CD4-positive, alpha-beta T cell (primary cell): ENCODE measurements at regions not wholly inside any gene's neighbourhood (a gene's known extent, or its start where the extent isn't known, plus 50 kb on each side); places are given as distances from the start of the nearest gene placed in this dataset.

Experiments
- ATAC-seq: fragments of 200-7000 bp; cut with Tn5 transposase; one replicate; pipeline ENCODE4 v1.10.0; 2022; ENCODE audit warnings: mild to moderate bottlenecking; ENCODE audit not compliant: poor library complexity
- CTCF ChIA-PET: fragments of 350-600 bp; sonication (Branson Sonifier 250); formaldehyde crosslinking; loops from one replicate; lab custom pipeline; 2021; ENCODE audit warnings: antibody characterized with exemption, inconsistent platforms; lab: Charles Lee
- POLR2A ChIA-PET: fragments of 350-600 bp; sonication (Branson Sonifier 250); formaldehyde crosslinking; loops from one replicate; lab custom pipeline; 2021; ENCODE audit warnings: antibody characterized with exemption, inconsistent platforms; lab: Charles Lee
- DNase-seq, 14 experiments: peaks; one replicate each; pipeline ENCODE4 v3.0.0-alpha.2; 2013 to 2020; ENCODE audit warnings: mixed read lengths in 2 of 14
- H3K27ac ChIP-seq, 2 donors: one replicate each; pipeline versions ENCODE4 v1.5.1 to v1.7.0; 2013; ENCODE audit warnings: low read length in 2 of 2, low read depth in 1 of 2, mild to moderate bottlenecking in 1 of 2
- H3K27me3 ChIP-seq, 2 experiments: 1 replicate in 1 of 2; 2 replicates in 1 of 2; pipeline versions ENCODE4 v1.6.1 to v1.7.0; 2013; ENCODE audit warnings: low read length in 2 of 2, control low read depth in 1 of 2, mild to moderate bottlenecking in 1 of 2, moderate library complexity in 1 of 2; ENCODE audit not compliant: insufficient read depth in 2 of 2, control insufficient read depth in 1 of 2
- H3K36me3 ChIP-seq: one replicate; pipeline ENCODE4 v1.6.1; 2013; ENCODE audit warnings: low read length, control low read depth; ENCODE audit not compliant: insufficient read depth
- H3K4me1 ChIP-seq: one replicate; pipeline ENCODE4 v1.6.1; 2013; ENCODE audit warnings: low read length, control low read depth; ENCODE audit not compliant: insufficient read depth
- H3K4me3 ChIP-seq: one replicate; pipeline ENCODE4 v1.5.1; 2013; ENCODE audit warnings: mild to moderate bottlenecking, low read length, moderate library complexity
- H3K9me3 ChIP-seq, 2 experiments: 1 replicate in 1 of 2; 2 replicates in 1 of 2; pipeline versions ENCODE4 v1.6.1 to v1.7.0; 2013; ENCODE audit warnings: low read length in 2 of 2, mild to moderate bottlenecking in 2 of 2, control low read depth in 1 of 2, moderate library complexity in 1 of 2; ENCODE audit not compliant: control insufficient read depth in 1 of 2, insufficient read depth in 1 of 2
- H3K27ac Mint-ChIP-seq: one replicate; pipeline ENCODE4 v1.8.0; 2020; ENCODE audit warnings: mixed read lengths
- H3K27me3 Mint-ChIP-seq: one replicate; pipeline ENCODE4 v1.8.0; 2021; ENCODE audit warnings: mixed read lengths
- H3K36me3 Mint-ChIP-seq: one replicate; pipeline ENCODE4 v1.8.0; 2021; ENCODE audit warnings: low read depth, mixed read lengths
- H3K4me1 Mint-ChIP-seq: one replicate; pipeline ENCODE4 v1.8.0; 2021; ENCODE audit warnings: low read depth, mixed read lengths
- H3K4me3 Mint-ChIP-seq: one replicate; pipeline ENCODE4 v1.8.0; 2020; ENCODE audit warnings: mild to moderate bottlenecking, mixed read lengths
- H3K9me3 Mint-ChIP-seq: one replicate; pipeline ENCODE4 v1.8.0; 2020; ENCODE audit warnings: mixed read lengths
- intact Hi-C, 2 experiments: fragments of 100-400 bp; cut with DNase I in 1 of 2; cut with micrococcal nuclease in 1 of 2; formaldehyde crosslinking; loops; one replicate each; pipeline versions ENCODE4 v1.15.1 to v1.9.0; 2023 to 2025; cut with DNase I, micrococcal nuclease
- TF ChIP-seq, protein P1 (sequence below): fragments of 200-600 bp; IDR thresholded peaks from one replicate; pipeline ENCODE4 v1.8.0; 2022; ENCODE audit warnings: antibody characterized with exemption, mild to moderate bottlenecking

GRCh38 chr14:100435459-100435858, 112.3 kb downstream of the SLC25A47 start:
- Mint-ChIP-seq H3K27ac (no peak overlapping the region), H3K36me3 (no peaks in the 10 kb centered on the region)

GRCh38 chr14:100436745-100437406, 113.7 kb downstream of the SLC25A47 start:
- TF ChIP-seq, protein P1, sequence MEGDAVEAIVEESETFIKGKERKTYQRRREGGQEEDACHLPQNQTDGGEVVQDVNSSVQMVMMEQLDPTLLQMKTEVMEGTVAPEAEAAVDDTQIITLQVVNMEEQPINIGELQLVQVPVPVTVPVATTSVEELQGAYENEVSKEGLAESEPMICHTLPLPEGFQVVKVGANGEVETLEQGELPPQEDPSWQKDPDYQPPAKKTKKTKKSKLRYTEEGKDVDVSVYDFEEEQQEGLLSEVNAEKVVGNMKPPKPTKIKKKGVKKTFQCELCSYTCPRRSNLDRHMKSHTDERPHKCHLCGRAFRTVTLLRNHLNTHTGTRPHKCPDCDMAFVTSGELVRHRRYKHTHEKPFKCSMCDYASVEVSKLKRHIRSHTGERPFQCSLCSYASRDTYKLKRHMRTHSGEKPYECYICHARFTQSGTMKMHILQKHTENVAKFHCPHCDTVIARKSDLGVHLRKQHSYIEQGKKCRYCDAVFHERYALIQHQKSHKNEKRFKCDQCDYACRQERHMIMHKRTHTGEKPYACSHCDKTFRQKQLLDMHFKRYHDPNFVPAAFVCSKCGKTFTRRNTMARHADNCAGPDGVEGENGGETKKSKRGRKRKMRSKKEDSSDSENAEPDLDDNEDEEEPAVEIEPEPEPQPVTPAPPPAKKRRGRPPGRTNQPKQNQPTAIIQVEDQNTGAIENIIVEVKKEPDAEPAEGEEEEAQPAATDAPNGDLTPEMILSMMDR, result no peak
- Histone ChIP-seq H3K36me3 (no peaks in the 10 kb centered on the region), H3K27me3 (no peaks in the 10 kb centered on the region), H3K9me3 (no peaks in the 10 kb centered on the region), H3K27ac (no peak overlapping the region), H3K4me1 (peaks cover 3% of the 10 kb centered on the region), H3K4me3 (no peak overlapping the region)
- Mint-ChIP-seq H3K4me1 (peaks cover 17% of the 10 kb centered on the region), H3K36me3 (no peaks in the 10 kb centered on the region), H3K27ac (no peak overlapping the region), H3K27me3 (no peaks in the 10 kb centered on the region), H3K4me3 (no peak overlapping the region), H3K9me3 (no peaks in the 10 kb centered on the region)
- intact Hi-C loops, result no loop called here
- DNase-seq (no peak), ATAC-seq (no peak)
- POLR2A ChIA-PET, result no interaction called here
- CTCF ChIA-PET, result no interaction called here

More at GRCh38 chr14:100435459-100435858, 112.3 kb downstream of the SLC25A47 start:
- H3K4me3 ChIP-seq, result no peak overlapping the region
- H3K27me3 ChIP-seq, result no peaks in the 10 kb centered on the region
- Mint-ChIP-seq H3K27me3 (no peaks in the 10 kb centered on the region), H3K9me3 (no peaks in the 10 kb centered on the region), H3K4me1 (peaks cover 17% of the 10 kb centered on the region), H3K4me3 (no peak overlapping the region)
- intact Hi-C loops, result no loop called here
- TF ChIP-seq, protein P1, result no peak
- peaks cover 3% of the 10 kb centered on the region for H3K4me1 ChIP-seq
- ATAC-seq (no peak), DNase-seq (no peak)
- ChIA-PET POLR2A (no interaction called here), CTCF (no interaction called here)
- H3K27ac ChIP-seq, result no peak overlapping the region
- H3K9me3 ChIP-seq, result no peaks in the 10 kb centered on the region
- no peaks in the 10 kb centered on the region for H3K36me3 ChIP-seq

DNA sequence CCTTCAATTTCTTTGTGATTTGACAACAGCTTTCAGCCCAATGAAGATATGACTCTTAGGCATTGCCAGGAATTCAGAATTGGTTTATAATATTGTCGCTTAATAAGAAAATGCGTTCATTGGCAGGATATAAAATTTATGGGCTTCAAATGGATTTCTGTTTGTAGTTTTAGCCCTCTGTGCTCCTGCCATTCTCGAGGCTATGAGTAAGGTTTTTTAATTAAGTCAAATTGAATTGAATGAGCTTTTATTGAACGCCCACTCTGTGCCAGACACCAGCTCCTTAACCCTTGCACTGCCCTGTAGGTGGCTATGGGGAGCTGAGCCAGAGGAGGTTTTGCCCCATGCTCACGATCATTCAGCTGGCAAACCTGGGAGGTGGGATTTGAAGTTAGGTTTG, 115.1 kb downstream of the SLC25A47 start:
- H3K4me3 ChIP-seq, result no peak overlapping the region
- DNase-seq (no peak), ATAC-seq (no peak)
- no peaks in the 10 kb centered on the region for H3K27me3 ChIP-seq
- intact Hi-C loops, result no loop called here
- H3K4me1 Mint-ChIP-seq, result peaks cover 17% of the 10 kb centered on the region
- no peaks in the 10 kb centered on the region for H3K27me3 Mint-ChIP-seq
- ChIA-PET POLR2A (no interaction called here), CTCF (interaction anchor here (3.0 kb wide), 1 partner anchor 207 kb away, joined by 13 read pairs; no protein-coding TSS in a partner anchor)
- no peaks in the 10 kb centered on the region for H3K36me3 Mint-ChIP-seq
- H3K27ac Mint-ChIP-seq, result no peak overlapping the region
- H3K4me1 ChIP-seq, result peaks cover 3% of the 10 kb centered on the region
- no peak overlapping the region for H3K27ac ChIP-seq
- no peak overlapping the region for H3K4me3 Mint-ChIP-seq
- H3K9me3 ChIP-seq, result no peaks in the 10 kb centered on the region
- TF ChIP-seq, protein P1, result no peak
- H3K9me3 Mint-ChIP-seq, result no peaks in the 10 kb centered on the region
- no peaks in the 10 kb centered on the region for H3K36me3 ChIP-seq
